NB4 (cell line): ENCODE measurements at regions not wholly inside any gene's neighbourhood (a gene's known extent, or its start where the extent isn't known, plus 50 kb on each side); places are given as distances from the start of the nearest gene placed in this dataset.
"Not testable (repeated sequence)": the region's sequence is repeated elsewhere in the genome, so short reads cannot be mapped to it uniquely, and the experiment has no call there.

Experiments used
- CTCF ChIP-seq: IDR thresholded peaks from one replicate; pipeline ENCODE4 v1.5.1; 2012; ENCODE audit warnings: low read depth, low read length
- MYC ChIP-seq: IDR thresholded peaks from 2 replicates; pipeline ENCODE4 v1.6.1; 2011; ENCODE audit warnings: low read depth, low read length
- POLR2A ChIP-seq: IDR thresholded peaks from 2 replicates; pipeline ENCODE4 v1.6.1; 2011; ENCODE audit warnings: mild to moderate bottlenecking; ENCODE audit not compliant: insufficient read length; ENCODE audit errors: extremely low read depth
- TF ChIP-seq, protein P1 (sequence below): IDR thresholded peaks from 2 replicates; pipeline ENCODE4 v1.6.1; 2011; ENCODE audit warnings: low read depth, low read length

GRCh38 chr21:9648947-9649720 is 872.2 kb upstream of the TPTE start:
- not testable (repeated sequence) for TF ChIP-seq MYC, CTCF, POLR2A
- TF ChIP-seq, protein P1, sequence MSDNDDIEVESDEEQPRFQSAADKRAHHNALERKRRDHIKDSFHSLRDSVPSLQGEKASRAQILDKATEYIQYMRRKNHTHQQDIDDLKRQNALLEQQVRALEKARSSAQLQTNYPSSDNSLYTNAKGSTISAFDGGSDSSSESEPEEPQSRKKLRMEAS, result not testable (repeated sequence)
